Rectal smooth muscle tissue (tissue), 1 donor: ENCODE measurements at regions not wholly inside any gene's neighbourhood (a gene's known extent, or its start where the extent isn't known, plus 50 kb on each side); places are given as distances from the start of the nearest gene placed in this dataset.

Source experiments
- H3K27ac ChIP-seq: one replicate; pipeline ENCODE4 v1.7.0; 2013; ENCODE audit warnings: low read depth, low read length, inconsistent platforms
- H3K27me3 ChIP-seq: one replicate; pipeline ENCODE4 v1.7.0; 2013; ENCODE audit warnings: low read length; ENCODE audit not compliant: control insufficient read depth, insufficient read depth
- H3K36me3 ChIP-seq: one replicate; pipeline ENCODE4 v1.7.0; 2013; ENCODE audit warnings: low read length; ENCODE audit not compliant: control insufficient read depth, insufficient read depth
- H3K4me1 ChIP-seq: one replicate; pipeline ENCODE4 v1.7.0; 2013; ENCODE audit warnings: low read length; ENCODE audit not compliant: control insufficient read depth, insufficient read depth
- H3K4me3 ChIP-seq: one replicate; pipeline ENCODE4 v1.7.0; 2013; ENCODE audit warnings: low read length
- H3K9ac ChIP-seq: one replicate; pipeline ENCODE4 v1.7.0; 2013; ENCODE audit warnings: low read length

DNA sequence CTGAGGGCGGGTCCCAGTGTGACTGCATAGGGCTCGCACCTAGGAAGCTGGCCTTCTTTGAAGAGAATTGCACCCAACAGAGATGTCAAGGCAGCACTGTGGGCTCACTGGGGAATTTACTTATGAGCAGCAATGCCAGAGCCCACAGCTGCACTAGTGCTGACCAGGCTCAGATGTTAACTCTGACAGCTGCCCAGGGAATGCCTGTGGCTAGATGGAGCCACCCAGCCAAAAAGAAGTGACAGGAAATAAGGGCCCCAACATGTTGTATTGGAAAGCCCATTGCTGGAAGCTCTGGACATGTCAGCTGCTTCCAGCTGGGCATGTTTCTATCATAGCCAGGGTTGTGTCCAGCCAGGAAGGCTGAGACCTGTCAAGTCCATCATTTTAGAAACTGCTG, 90.9 kb upstream of the ZNF280D start:
- Histone ChIP-seq H3K27ac (no peak overlapping the region), H3K36me3 (no peaks in the 10 kb centered on the region)

DNA sequence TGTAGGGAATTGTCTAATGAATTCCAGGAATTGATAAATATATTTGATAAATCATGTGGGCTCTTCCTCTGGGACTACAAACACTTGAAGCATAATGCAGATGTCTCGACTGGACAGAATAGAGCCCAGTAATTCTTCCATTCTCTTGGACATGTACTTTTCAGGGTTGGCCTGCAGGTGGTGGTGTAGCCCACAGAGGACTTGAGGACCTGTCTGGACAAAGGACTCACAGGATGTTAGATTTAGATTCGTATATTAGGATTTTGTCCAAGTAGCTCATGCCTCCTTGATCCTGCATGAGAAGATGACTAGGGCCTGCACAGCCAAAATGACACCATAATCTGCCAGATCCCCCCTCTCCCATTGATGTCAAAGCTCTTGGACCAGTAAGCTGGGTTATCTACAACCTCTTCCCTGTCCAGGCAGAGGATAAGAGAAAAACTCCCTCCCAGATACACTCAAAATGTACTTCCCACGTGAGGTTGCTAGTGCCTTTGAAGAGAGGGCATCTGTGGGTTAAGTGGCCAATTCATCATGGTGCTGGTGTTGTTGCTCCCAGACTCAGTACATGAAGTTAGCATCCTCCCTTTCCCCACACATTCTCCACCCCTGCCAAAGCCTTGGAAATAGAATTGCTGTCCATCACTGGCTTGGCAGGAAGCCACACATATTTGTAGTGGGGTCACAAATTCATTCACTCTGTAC, 88.6 kb upstream of the ZNF280D start:
- Histone ChIP-seq H3K27ac (no peak overlapping the region), H3K4me3 (no peak overlapping the region), H3K36me3 (no peaks in the 10 kb centered on the region), H3K27me3 (no peaks in the 10 kb centered on the region), H3K9ac (no peak overlapping the region), H3K4me1 (no peaks in the 10 kb centered on the region)

More for the DNA sequence above, 90.9 kb upstream of the ZNF280D start:
- Histone ChIP-seq H3K9ac (no peak overlapping the region), H3K4me1 (no peaks in the 10 kb centered on the region), H3K27me3 (no peaks in the 10 kb centered on the region), H3K4me3 (no peak overlapping the region)

GRCh38 chr15:56820333-56820732, 87.0 kb upstream of the ZNF280D start:
- Histone ChIP-seq H3K9ac (no peak overlapping the region), H3K27ac (no peak overlapping the region), H3K4me1 (no peaks in the 10 kb centered on the region), H3K36me3 (no peaks in the 10 kb centered on the region), H3K4me3 (no peak overlapping the region), H3K27me3 (no peaks in the 10 kb centered on the region)

DNA sequence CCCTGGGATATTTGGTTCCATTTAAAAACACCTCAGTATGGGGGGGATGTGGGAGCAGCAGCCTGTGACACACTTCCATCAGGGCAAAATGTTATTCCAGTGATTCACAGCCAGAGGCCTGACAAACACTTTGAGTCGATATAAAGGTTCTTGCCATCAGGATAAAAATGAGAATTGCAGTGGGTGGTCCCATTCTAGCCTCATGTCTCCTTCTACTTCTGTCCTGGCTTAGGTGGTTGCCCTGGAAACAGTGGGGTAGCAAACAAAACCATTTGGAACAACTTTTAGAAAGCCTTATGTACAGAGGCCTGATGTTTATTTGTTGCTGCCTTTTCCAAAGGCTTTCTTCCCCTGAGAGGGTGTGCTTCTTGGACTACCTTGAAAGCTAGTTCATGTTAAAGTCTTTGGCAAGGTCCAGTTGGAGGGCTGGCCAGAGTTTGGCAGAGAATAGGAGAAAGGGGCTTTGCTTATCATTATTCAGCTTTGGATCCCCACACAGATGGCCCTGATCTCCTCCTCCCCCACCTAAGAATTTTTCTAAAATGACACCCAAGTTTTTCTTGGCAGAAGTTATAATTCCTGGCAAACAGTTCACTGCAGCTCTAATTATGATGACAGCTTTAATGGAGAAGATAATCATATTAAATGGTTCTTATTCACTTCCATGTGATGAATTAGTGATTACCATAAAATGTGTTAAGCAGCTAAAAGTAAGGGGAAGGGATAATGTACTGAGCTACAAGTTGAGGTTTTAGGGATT, 84.2 kb upstream of the ZNF280D start:
- no peaks in the 10 kb centered on the region for H3K4me1 ChIP-seq
- H3K36me3 ChIP-seq: no peaks in the 10 kb centered on the region
- no peak overlapping the region for H3K9ac ChIP-seq
- H3K27ac ChIP-seq: no peak overlapping the region
- H3K4me3 ChIP-seq: no peak overlapping the region
- H3K27me3 ChIP-seq: no peaks in the 10 kb centered on the region

- H3K4me3 ChIP-seq: no peak overlapping the region
- H3K27ac ChIP-seq: no peak overlapping the region
- H3K27me3 ChIP-seq: no peaks in the 10 kb centered on the region
- H3K4me1 ChIP-seq: no peaks in the 10 kb centered on the region
- no peak overlapping the region for H3K9ac ChIP-seq
- H3K36me3 ChIP-seq: no peaks in the 10 kb centered on the region
These were observed 83.5 kb upstream of the ZNF280D start for GRCh38 chr15:56816781-56817180.

GRCh38 chr15:56815247-56815646, 81.9 kb upstream of the ZNF280D start:
- Histone ChIP-seq H3K27ac (no peak overlapping the region), H3K36me3 (no peaks in the 10 kb centered on the region), H3K4me3 (no peak overlapping the region), H3K9ac (no peak overlapping the region), H3K27me3 (no peaks in the 10 kb centered on the region), H3K4me1 (no peaks in the 10 kb centered on the region)

- H3K4me1 ChIP-seq: no peaks in the 10 kb centered on the region
- no peaks in the 10 kb centered on the region for H3K27me3 ChIP-seq
- no peaks in the 10 kb centered on the region for H3K36me3 ChIP-seq
- no peak overlapping the region for H3K9ac ChIP-seq
- no peak overlapping the region for H3K27ac ChIP-seq
- no peak overlapping the region for H3K4me3 ChIP-seq
These were observed 81.1 kb upstream of the ZNF280D start for GRCh38 chr15:56814429-56814828.

DNA sequence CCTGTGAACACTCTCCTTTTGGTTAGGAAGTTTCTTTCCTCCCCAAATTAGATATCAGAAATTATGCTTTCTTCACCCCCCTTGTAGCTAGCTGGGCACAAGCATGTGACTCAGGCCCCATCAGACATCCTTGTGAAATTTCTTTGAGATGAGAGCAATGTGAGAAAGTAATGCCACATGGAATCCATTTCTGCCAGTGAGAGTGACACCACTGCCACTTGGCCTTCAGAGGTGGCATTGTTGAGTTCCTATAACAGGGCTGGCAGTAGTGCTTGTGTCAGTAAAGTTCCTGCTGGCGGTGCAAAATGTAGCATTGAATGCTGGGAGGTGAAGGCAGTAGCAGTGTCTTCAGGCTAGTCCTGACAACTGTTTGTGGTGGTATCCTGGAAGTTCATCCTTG, 80.7 kb upstream of the ZNF280D start:
- H3K4me3 ChIP-seq: no peak overlapping the region
- no peak overlapping the region for H3K27ac ChIP-seq
- no peaks in the 10 kb centered on the region for H3K27me3 ChIP-seq
- no peaks in the 10 kb centered on the region for H3K4me1 ChIP-seq
- no peak overlapping the region for H3K9ac ChIP-seq
- no peaks in the 10 kb centered on the region for H3K36me3 ChIP-seq

GRCh38 chr15:56812961-56813360, 79.7 kb upstream of the ZNF280D start:
- Histone ChIP-seq H3K9ac (no peak overlapping the region), H3K36me3 (peaks cover 1% of the 10 kb centered on the region), H3K4me3 (no peak overlapping the region), H3K27me3 (no peaks in the 10 kb centered on the region), H3K4me1 (no peaks in the 10 kb centered on the region), H3K27ac (no peak overlapping the region)

GRCh38 chr15:56812221-56812620, 78.9 kb upstream of the ZNF280D start:
- H3K9ac ChIP-seq: no peak overlapping the region
- no peak overlapping the region for H3K4me3 ChIP-seq
- H3K4me1 ChIP-seq: no peaks in the 10 kb centered on the region
- H3K27me3 ChIP-seq: no peaks in the 10 kb centered on the region
- H3K36me3 ChIP-seq: peaks cover 2% of the 10 kb centered on the region
- H3K27ac ChIP-seq: no peak overlapping the region

DNA sequence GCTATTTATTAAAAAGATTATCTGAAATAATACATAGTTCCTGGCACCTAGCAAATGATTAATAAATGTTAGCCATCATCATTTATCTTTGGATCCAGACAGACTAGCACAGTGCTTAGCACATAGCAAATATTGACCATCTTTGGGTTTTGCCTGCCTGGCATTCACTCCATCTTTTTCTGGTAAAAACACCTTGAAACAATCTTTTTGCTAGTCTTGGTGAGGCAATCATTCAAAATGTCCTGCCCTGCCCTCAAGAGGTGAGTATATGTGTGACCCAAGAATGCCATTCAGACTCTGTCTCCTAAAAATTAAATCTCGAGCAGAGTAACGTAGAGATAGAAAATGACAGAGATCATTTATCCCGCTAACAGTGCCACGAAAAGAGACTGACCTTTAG, 78.3 kb upstream of the ZNF280D start:
- Histone ChIP-seq H3K4me1 (no peaks in the 10 kb centered on the region), H3K4me3 (no peak overlapping the region), H3K27me3 (no peaks in the 10 kb centered on the region), H3K9ac (no peak overlapping the region), H3K27ac (no peak overlapping the region), H3K36me3 (peaks cover 2% of the 10 kb centered on the region)

GRCh38 chr15:56808160-56808559, 74.9 kb upstream of the ZNF280D start:
- H3K4me1 ChIP-seq: no peaks in the 10 kb centered on the region
- H3K9ac ChIP-seq: no peak overlapping the region
- H3K36me3 ChIP-seq: peaks cover 2% of the 10 kb centered on the region
- H3K27ac ChIP-seq: no peak overlapping the region
- no peaks in the 10 kb centered on the region for H3K27me3 ChIP-seq
- H3K4me3 ChIP-seq: no peak overlapping the region

GRCh38 chr15:56806148-56806536, 72.8 kb upstream of the ZNF280D start:
- no peaks in the 10 kb centered on the region for H3K27me3 ChIP-seq
- H3K4me1 ChIP-seq: no peaks in the 10 kb centered on the region
- peaks cover 2% of the 10 kb centered on the region for H3K36me3 ChIP-seq
- H3K4me3 ChIP-seq: no peak overlapping the region
- no peak overlapping the region for H3K27ac ChIP-seq
- H3K9ac ChIP-seq: no peak overlapping the region
